ENCODE measurements at regions not wholly inside any gene's neighbourhood (a gene's known extent, or its start where the extent isn't known, plus 50 kb on each side); places are given as distances from the start of the nearest gene placed in this dataset.

DNA sequence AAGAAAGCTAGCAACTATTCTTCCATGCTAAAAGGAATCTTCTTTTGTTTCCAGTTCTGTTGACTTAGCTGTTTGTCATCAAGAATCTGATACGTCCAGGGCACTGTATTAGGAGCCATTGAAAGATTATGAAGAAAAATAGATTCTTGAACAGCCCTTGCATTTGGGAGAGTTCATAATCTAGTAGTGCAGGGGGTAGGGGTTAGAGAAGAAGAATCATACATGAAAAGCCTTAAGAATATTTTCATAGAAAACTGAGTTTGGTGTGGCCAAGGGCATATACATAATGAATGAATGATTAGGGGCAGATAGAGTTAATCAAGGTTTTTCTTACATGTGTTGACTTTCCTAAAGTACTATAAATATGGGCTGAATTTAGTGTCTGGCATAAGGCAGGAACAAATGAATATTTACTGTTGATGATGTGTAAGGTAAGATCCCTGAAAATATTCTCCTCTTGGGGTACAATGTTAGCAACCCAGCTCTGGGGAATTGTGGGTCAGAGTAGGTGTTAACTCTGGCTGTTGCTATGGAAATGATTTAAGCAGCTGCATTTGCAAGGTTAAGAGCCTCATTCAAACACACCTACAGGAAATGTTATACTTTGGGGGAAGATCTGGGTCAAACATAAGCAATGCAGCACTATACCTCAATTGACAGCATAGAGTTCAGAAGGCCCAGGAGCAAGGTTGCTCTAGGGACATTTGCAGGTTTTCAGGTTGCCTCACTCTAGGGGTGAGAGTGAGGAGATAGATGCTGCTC lies 667.3 kb upstream of the CITED2 start:
- DNase-seq (ENCODE audit: insufficient read length, low spot score, missing footprints) = no peak
- Histone ChIP-seq H3K79me2 (ENCODE audit: insufficient read depth, low read length) (no peaks in the 10 kb centered on the region), H3K4me1 (ENCODE audit: insufficient read depth, low read length) (peaks cover 32% of the 10 kb centered on the region), H3K27ac (ENCODE audit: low read depth, low read length) (no peak overlapping the region), H3K27me3 (ENCODE audit: insufficient read depth, low read length) (no peaks in the 10 kb centered on the region), H2AFZ (ENCODE audit: low read length) (no peak overlapping the region), H4K20me1 (ENCODE audit: insufficient read depth, low read length) (no peaks in the 10 kb centered on the region), H3K4me3 (ENCODE audit: insufficient read depth, low read length) (no peak overlapping the region), H3K36me3 (ENCODE audit: insufficient read depth, low read length) (no peaks in the 10 kb centered on the region), H3K4me2 (ENCODE audit: insufficient read depth, low read length) (no peak overlapping the region), H3K9me3 (ENCODE audit: low read depth, low read length) (no peaks in the 10 kb centered on the region)
- TF ChIP-seq, protein P1, sequence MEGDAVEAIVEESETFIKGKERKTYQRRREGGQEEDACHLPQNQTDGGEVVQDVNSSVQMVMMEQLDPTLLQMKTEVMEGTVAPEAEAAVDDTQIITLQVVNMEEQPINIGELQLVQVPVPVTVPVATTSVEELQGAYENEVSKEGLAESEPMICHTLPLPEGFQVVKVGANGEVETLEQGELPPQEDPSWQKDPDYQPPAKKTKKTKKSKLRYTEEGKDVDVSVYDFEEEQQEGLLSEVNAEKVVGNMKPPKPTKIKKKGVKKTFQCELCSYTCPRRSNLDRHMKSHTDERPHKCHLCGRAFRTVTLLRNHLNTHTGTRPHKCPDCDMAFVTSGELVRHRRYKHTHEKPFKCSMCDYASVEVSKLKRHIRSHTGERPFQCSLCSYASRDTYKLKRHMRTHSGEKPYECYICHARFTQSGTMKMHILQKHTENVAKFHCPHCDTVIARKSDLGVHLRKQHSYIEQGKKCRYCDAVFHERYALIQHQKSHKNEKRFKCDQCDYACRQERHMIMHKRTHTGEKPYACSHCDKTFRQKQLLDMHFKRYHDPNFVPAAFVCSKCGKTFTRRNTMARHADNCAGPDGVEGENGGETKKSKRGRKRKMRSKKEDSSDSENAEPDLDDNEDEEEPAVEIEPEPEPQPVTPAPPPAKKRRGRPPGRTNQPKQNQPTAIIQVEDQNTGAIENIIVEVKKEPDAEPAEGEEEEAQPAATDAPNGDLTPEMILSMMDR (IDR thresholded peaks at IDR 0.05; ENCODE audit: extremely low read depth, low read depth, low read length) = no peak

DNA sequence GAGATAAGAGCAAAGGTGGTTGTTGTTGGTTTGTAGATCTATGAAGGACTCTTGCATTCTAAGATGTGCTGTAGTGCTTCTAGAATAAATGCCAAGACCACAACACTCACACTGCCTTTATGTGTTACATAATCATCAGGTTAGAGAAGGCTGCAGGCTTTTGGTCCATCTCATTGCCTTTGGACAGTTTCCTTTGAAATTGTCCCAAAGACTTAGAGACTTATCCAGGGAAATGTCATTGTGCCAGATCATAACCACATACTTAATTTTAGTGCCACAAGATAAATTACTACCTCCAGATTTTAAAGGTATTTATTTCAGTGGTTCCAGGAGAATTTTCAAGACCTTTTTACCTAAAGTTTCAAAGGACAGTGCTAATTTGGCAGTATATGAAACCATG lies 666.6 kb upstream of the CITED2 start:
- peaks cover 5% of the 10 kb centered on the region for H3K9me3 ChIP-seq (ENCODE audit: low read depth, low read length)
- no peaks in the 10 kb centered on the region for H3K79me2 ChIP-seq (ENCODE audit: insufficient read depth, low read length)
- no peak overlapping the region for H3K4me3 ChIP-seq (ENCODE audit: insufficient read depth, low read length)
- H3K4me2 ChIP-seq (ENCODE audit: insufficient read depth, low read length) = no peak overlapping the region
- TF ChIP-seq, protein P1 (IDR thresholded peaks at IDR 0.05; ENCODE audit: extremely low read depth, low read depth, low read length) = no peak
- peaks cover 32% of the 10 kb centered on the region for H3K4me1 ChIP-seq (ENCODE audit: insufficient read depth, low read length)
- H4K20me1 ChIP-seq (ENCODE audit: insufficient read depth, low read length) = no peaks in the 10 kb centered on the region
- H3K36me3 ChIP-seq (ENCODE audit: insufficient read depth, low read length) = no peaks in the 10 kb centered on the region
- no peaks in the 10 kb centered on the region for H3K27me3 ChIP-seq (ENCODE audit: insufficient read depth, low read length)
- no peak overlapping the region for H2AFZ ChIP-seq (ENCODE audit: low read length)
- no peak for DNase-seq (ENCODE audit: insufficient read length, low spot score, missing footprints)
- H3K27ac ChIP-seq (ENCODE audit: low read depth, low read length) = no peak overlapping the region

DNA sequence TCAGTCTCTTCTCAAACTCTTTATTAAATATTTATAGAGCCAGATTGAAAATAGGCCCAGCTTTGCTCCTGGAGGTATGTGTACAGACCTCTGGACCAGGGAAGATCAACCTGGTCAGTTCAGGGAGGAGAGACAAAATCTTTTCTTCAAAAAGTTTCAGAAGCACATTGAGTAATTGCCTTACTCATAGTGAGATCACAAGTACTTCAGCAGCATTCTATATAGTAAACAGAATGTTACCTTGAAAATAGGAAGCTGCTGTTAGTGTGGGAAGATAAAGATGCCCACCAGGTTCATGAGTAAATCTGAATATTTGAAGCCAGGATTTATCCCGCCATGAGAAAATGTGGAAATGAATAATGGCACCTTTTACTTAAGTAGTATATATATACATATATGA lies 665.9 kb upstream of the CITED2 start:
- no peaks in the 10 kb centered on the region for H3K27me3 ChIP-seq (ENCODE audit: insufficient read depth, low read length)

DNA sequence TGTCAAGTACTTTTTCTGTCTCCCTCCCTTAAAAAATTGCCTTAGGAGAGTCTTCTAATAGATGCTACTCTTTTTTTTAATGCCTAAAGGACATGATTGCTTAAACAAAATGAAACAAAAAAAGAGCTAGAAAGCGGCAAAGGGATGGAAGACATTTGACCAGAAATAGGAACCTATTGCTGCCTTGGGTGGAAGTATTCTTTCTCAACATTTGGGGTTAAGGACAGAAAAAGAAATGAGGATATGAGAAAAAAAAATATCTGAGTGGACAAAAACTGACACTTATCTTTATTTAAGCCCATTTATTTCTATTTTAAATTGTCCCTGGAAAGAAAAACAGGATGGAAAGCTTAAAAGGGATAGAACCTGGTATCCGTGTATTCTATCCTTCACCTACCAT lies 664.9 kb upstream of the CITED2 start:
- TF ChIP-seq, protein P1 (IDR thresholded peaks at IDR 0.05; ENCODE audit: extremely low read depth, low read depth, low read length) = no peak
- Histone ChIP-seq H3K27me3 (ENCODE audit: insufficient read depth, low read length) (no peaks in the 10 kb centered on the region), H3K4me3 (ENCODE audit: insufficient read depth, low read length) (no peak overlapping the region), H3K4me1 (ENCODE audit: insufficient read depth, low read length) (peaks cover 32% of the 10 kb centered on the region), H3K4me2 (ENCODE audit: insufficient read depth, low read length) (no peak overlapping the region), H3K27ac (ENCODE audit: low read depth, low read length) (no peak overlapping the region), H3K79me2 (ENCODE audit: insufficient read depth, low read length) (no peaks in the 10 kb centered on the region), H2AFZ (ENCODE audit: low read length) (no peak overlapping the region), H3K9me3 (ENCODE audit: low read depth, low read length) (peaks cover 5% of the 10 kb centered on the region), H4K20me1 (ENCODE audit: insufficient read depth, low read length) (no peaks in the 10 kb centered on the region), H3K36me3 (ENCODE audit: insufficient read depth, low read length) (no peaks in the 10 kb centered on the region)
- DNase-seq (ENCODE audit: insufficient read length, low spot score, missing footprints) = no peak

More for the DNA sequence above, 665.9 kb upstream of the CITED2 start:
- no peaks in the 10 kb centered on the region for H4K20me1 ChIP-seq (ENCODE audit: insufficient read depth, low read length)
- TF ChIP-seq, protein P1 (IDR thresholded peaks at IDR 0.05; ENCODE audit: extremely low read depth, low read depth, low read length) = no peak
- no peak overlapping the region for H3K27ac ChIP-seq (ENCODE audit: low read depth, low read length)
- H3K9me3 ChIP-seq (ENCODE audit: low read depth, low read length) = peaks cover 5% of the 10 kb centered on the region
- no peak for DNase-seq (ENCODE audit: insufficient read length, low spot score, missing footprints)
- H2AFZ ChIP-seq (ENCODE audit: low read length) = no peak overlapping the region
- H3K4me2 ChIP-seq (ENCODE audit: insufficient read depth, low read length) = peak overlapping the region; percentile 18
- H3K79me2 ChIP-seq (ENCODE audit: insufficient read depth, low read length) = no peaks in the 10 kb centered on the region
- no peaks in the 10 kb centered on the region for H3K36me3 ChIP-seq (ENCODE audit: insufficient read depth, low read length)
- peaks cover 32% of the 10 kb centered on the region for H3K4me1 ChIP-seq (ENCODE audit: insufficient read depth, low read length)
- no peak overlapping the region for H3K4me3 ChIP-seq (ENCODE audit: insufficient read depth, low read length)
